ENCODE measurements at regions not wholly inside any gene's neighbourhood (a gene's known extent, or its start where the extent isn't known, plus 50 kb on each side); places are given as distances from the start of the nearest gene placed in this dataset.

GRCh38 chr21:35288238-35288637 lies 239.1 kb upstream of the RUNX1 start:
- Histone ChIP-seq H4K20me1 (ENCODE audit: insufficient read depth) (no peaks in the 10 kb centered on the region), H3K4me3 (ENCODE audit: low read depth in 2 of 2, low read length in 1 of 2) (no peak overlapping the region), H3K9ac (no peak overlapping the region), H3K36me3 (replicated peaks in 1 of 2; ENCODE audit: control insufficient read depth in 1 of 2, insufficient read depth in 2 of 2, low read length in 1 of 2) (no peaks in the 10 kb centered on the region), H3K79me2 (ENCODE audit: insufficient read depth) (no peaks in the 10 kb centered on the region), H3K27ac (ENCODE audit: low read depth in 2 of 2, low read length in 1 of 2) (no peak overlapping the region), H3K4me2 (no peak overlapping the region), H3K9me2 (no peaks in the 10 kb centered on the region), H3K27me3 (ENCODE audit: insufficient read depth) (no peaks in the 10 kb centered on the region), H2AFZ (ENCODE audit: low read depth) (no peak overlapping the region), H3K9me3 (no peaks in the 10 kb centered on the region; the same call in 1 of the 2 replicates), H3K4me1 (ENCODE audit: control insufficient read depth in 1 of 2, insufficient read depth in 2 of 2, low read depth in 1 of 2, low read length in 1 of 2) (no peaks in the 10 kb centered on the region), H3F3A (replicated peaks; ENCODE audit: insufficient read depth) (peaks cover 2% of the 10 kb centered on the region)
- 48% methylated on average over 2 of the region's 2 CpGs for WGBS (ENCODE audit: low lambda C conversion rate)
- ChIA-PET CTCF (interaction anchor here (1.8 kb wide), 1 partner anchor 28 kb away, joined by 5 read pairs; no protein-coding TSS in a partner anchor), POLR2A (no interaction called here)
- DNase-seq = no peak
- TF ChIP-seq NFIC (IDR thresholded peaks at IDR 0.05; ENCODE audit: borderline replicate concordance) (no peak), FOXJ3 (CRISPR knock-in tag; IDR thresholded peaks at IDR 0.05) (no peak), EP300 (IDR thresholded peaks at IDR 0.05; ENCODE audit: borderline replicate concordance in 1 of 2, low read depth in 1 of 2, low read length in 1 of 2) (no peak), RCOR1 (IDR thresholded peaks at IDR 0.05; ENCODE audit: low read length) (no peak), GATA2 (CRISPR knock-in tag; IDR thresholded peaks at IDR 0.05) (no peak), NRF1 (IDR thresholded peaks at IDR 0.05; ENCODE audit: low read depth, low read length) (no peak), RFX5 (IDR thresholded peaks at IDR 0.05; ENCODE audit: low read length) (no peak), CHD2 (IDR thresholded peaks at IDR 0.05; ENCODE audit: low read length, partially characterized antibody) (no peak), MAX (IDR thresholded peaks at IDR 0.05; ENCODE audit: low read depth) (no peak), EZH2phosphoT487 (IDR thresholded peaks at IDR 0.05; ENCODE audit: borderline replicate concordance, low read depth) (no peak), MXI1 (IDR thresholded peaks at IDR 0.05; ENCODE audit: low read depth, low read length) (no peak), FOXM1 (IDR thresholded peaks at IDR 0.05; ENCODE audit: low read depth) (no peak), ELF1 (IDR thresholded peaks at IDR 0.05) (no peak), SMC3 (IDR thresholded peaks at IDR 0.05; ENCODE audit: low read depth, low read length) (no peak), TAF1 (IDR thresholded peaks at IDR 0.05; ENCODE audit: borderline replicate concordance, low read depth, low read length) (no peak), RXRA (IDR thresholded peaks at IDR 0.05; ENCODE audit: borderline replicate concordance, low read depth) (no peak), IRF3 (IDR thresholded peaks at IDR 0.05; ENCODE audit: low read depth, low read length) (no peak), FOSL2 (IDR thresholded peaks at IDR 0.05; ENCODE audit: borderline replicate concordance, low read depth) (no peak)

GRCh38 chr21:35284199-35284598 lies 235.1 kb upstream of the RUNX1 start:
- WGBS (ENCODE audit: low lambda C conversion rate) = 72% methylated on average over 6 of the region's 6 CpGs

More at GRCh38 chr21:35284199-35284598, 235.1 kb upstream of the RUNX1 start:
- no peaks in the 10 kb centered on the region for H3K79me2 ChIP-seq (ENCODE audit: insufficient read depth)
- no peaks in the 10 kb centered on the region for H3K4me1 ChIP-seq (ENCODE audit: control insufficient read depth in 1 of 2, insufficient read depth in 2 of 2, low read depth in 1 of 2, low read length in 1 of 2)
- ChIA-PET POLR2A (no interaction called here), CTCF (no interaction called here)
- no peaks in the 10 kb centered on the region for H4K20me1 ChIP-seq (ENCODE audit: insufficient read depth)
- TF ChIP-seq ZBTB33 (IDR thresholded peaks at IDR 0.05; ENCODE audit: borderline replicate concordance, low read depth) (no peak), NFIC (IDR thresholded peaks at IDR 0.05; ENCODE audit: borderline replicate concordance) (no peak), PBX3 (IDR thresholded peaks at IDR 0.05) (no peak), FOXJ3 (CRISPR knock-in tag; IDR thresholded peaks at IDR 0.05) (no peak), JUND (IDR thresholded peaks at IDR 0.05) (no peak), RCOR1 (IDR thresholded peaks at IDR 0.05; ENCODE audit: low read length) (no peak), YY1 (IDR thresholded peaks at IDR 0.05; ENCODE audit: low read depth) (no peak)
- H3K4me2 ChIP-seq = no peak overlapping the region
- H3F3A ChIP-seq (replicated peaks; ENCODE audit: insufficient read depth) = no peaks in the 10 kb centered on the region
- H3K9ac ChIP-seq = no peak overlapping the region
- no peaks in the 10 kb centered on the region for H3K27me3 ChIP-seq (ENCODE audit: insufficient read depth)
- H2AFZ ChIP-seq (ENCODE audit: low read depth) = no peak overlapping the region
- no peaks in the 10 kb centered on the region; the same call in 1 of the 2 replicates for H3K9me3 ChIP-seq
- no peaks in the 10 kb centered on the region for H3K36me3 ChIP-seq (replicated peaks in 1 of 2; ENCODE audit: control insufficient read depth in 1 of 2, insufficient read depth in 2 of 2, low read length in 1 of 2)
- DNase-seq = no peak
- H3K4me3 ChIP-seq (ENCODE audit: low read depth in 2 of 2, low read length in 1 of 2) = no peak overlapping the region
- H3K27ac ChIP-seq (ENCODE audit: low read depth in 2 of 2, low read length in 1 of 2) = no peak overlapping the region
- H3K9me2 ChIP-seq = no peaks in the 10 kb centered on the region

Measured in SK-N-SH (cell line).